ENCODE measurements at regions not wholly inside any gene's neighbourhood (a gene's known extent, or its start where the extent isn't known, plus 50 kb on each side); places are given as distances from the start of the nearest gene placed in this dataset.

DNA sequence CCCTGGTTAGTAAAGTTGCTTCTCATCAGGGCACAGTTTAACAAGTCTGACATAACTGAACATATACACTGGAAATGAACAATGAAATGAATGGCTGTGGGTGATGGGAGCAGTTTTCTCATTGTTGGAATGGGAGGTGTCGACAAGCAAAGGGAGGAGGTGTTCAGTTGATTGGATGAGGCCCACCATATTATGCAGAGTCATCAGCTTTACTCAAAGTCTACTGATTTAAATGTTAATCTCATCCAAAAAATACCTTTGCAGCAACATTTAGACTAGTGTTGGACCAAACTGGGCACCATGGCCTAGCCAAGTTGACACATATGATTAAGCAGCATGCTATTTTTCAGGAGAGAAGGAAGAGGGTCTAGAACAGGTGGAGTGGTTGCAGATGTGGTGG lies 201.7 kb downstream of the RAMP3 start:
- no peak for DNase-seq

DNA sequence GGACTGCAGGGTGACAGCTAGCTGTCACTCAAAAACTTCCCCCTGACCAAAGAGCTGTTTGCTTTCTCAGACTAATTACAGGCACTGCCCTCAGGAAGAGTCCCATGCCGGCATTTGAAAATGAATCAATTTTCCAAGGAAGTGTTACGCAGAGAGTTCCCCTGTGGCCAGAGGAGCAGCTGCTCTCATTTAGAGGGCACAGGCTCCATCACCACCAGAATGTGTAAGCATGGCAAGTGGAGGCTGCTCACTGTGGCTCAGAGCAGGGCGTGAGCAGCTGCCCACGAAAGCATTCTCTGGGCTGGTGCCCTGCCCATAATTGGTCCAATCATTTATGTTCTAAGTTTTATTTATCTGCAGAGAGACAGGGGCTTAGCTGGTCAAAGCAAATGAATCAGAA lies 202.2 kb downstream of the RAMP3 start:
- no peak for DNase-seq

- DNase-seq = no peak
These were observed 206.1 kb downstream of the RAMP3 start for GRCh38 chr7:45363669-45364068.

GRCh38 chr7:45365341-45365740 lies 207.8 kb downstream of the RAMP3 start:
- DNase-seq = no peak

- DNase-seq = no peak
These were observed 207.7 kb upstream of the ADCY1 start for GRCh38 chr7:45366475-45366874.

- no peak for DNase-seq
These were observed 207.1 kb upstream of the ADCY1 start for GRCh38 chr7:45367026-45367425.

- no peak for DNase-seq
These were observed 205.9 kb upstream of the ADCY1 start for GRCh38 chr7:45368129-45368807.

GRCh38 chr7:45384499-45384898 lies 189.7 kb upstream of the ADCY1 start:
- DNase-seq = no peak

- DNase-seq = no peak
These were observed 186.3 kb upstream of the ADCY1 start for GRCh38 chr7:45387837-45388236.

GRCh38 chr7:45389073-45389872 lies 184.9 kb upstream of the ADCY1 start:
- no peak for DNase-seq

GRCh38 chr7:45390180-45390579 lies 184.0 kb upstream of the ADCY1 start:
- DNase-seq = no peak

DNA sequence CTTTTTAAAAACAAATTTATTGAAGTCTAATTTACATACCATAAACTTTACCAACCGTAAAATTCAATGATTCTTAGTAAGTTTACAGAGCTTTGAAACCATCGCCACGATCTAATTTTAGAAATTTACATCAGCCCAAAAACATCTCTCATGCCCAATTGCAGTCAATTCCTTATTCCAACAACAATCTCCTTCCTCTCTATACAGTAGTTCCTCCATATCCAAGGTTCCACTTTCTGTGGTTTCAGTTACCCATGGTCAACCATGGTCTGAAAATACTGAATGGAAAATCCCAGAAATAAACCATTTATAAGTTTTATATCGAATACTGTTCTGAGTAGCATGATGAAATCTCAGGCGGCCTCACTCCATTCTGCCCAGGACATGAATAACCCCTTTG lies 183.4 kb upstream of the ADCY1 start:
- DNase-seq = no peak

DNA sequence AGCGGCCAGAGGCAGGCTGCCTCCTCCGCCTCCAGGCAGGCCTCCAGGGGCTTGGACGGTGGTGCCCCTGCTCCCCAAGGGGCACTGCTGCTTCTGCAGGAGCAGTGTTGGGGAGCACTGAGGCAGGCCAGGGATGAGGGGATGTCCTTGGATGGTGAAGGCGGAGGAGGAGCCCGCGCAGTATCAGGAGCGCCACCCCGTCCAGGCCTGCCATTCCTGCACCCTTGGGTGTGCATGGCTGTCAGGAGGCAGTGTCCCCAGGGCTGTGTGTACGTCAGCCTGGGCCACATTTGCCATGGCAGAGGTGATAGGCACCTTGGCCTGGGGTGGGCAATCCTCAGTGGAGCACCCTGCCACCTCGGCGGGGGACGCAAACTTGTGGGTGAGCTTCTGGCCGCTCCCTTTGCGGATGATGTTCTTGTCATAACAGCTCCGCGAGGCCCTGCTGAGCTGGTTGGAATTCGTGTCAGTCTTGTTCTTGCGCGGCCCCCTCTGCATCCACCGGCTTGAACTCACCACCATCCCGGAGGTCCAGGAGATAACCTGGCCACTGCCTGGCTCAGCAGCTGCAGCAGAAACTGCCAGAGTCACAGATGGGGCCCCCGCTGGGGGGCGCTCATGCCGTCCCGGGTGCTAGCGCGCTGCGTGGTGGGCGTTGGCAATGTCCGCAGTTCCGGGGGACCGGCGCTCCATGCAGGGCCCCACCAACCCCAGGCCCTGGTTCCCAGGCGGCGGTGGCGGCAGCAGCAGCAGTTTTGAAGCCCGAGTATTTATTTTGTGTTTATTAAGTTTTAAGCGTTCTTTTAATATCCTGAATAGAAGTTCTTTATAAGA lies 182.3 kb upstream of the ADCY1 start:
- DNase-seq = no peak

DNA sequence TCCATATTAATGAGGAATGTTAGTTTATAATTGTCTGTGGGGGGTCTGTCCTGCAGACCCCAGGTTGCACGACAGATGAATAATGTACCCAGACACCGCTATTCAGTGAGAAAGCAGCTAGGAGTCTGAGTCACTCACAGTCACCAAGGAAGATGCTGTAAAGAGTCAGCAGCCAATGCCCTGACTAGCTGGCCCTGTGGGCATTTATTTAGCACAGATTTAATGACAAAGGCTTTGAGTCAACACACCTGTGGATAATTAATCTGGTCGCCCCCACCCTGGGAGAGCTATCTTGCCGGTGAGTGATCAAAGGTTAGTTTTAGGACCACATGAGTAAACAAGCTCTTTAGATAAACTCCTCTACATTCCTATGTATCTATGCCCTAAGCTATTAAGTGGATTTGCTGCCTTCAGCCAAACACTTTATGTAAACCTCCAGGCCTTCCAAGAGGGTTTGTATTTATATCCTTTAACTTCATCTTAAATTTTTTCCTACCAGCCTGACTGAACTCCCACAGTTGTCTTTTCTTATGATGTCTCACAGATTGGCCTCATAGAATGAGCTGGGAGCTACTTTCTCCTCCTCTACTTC lies 180.0 kb upstream of the ADCY1 start:
- no peak for DNase-seq

- DNase-seq = no peak
These were observed 175.1 kb upstream of the ADCY1 start for GRCh38 chr7:45399069-45399468.

GRCh38 chr7:45400680-45401079 lies 173.5 kb upstream of the ADCY1 start:
- no peak for DNase-seq

GRCh38 chr7:45401155-45401554 lies 173.0 kb upstream of the ADCY1 start:
- no peak for DNase-seq

DNA sequence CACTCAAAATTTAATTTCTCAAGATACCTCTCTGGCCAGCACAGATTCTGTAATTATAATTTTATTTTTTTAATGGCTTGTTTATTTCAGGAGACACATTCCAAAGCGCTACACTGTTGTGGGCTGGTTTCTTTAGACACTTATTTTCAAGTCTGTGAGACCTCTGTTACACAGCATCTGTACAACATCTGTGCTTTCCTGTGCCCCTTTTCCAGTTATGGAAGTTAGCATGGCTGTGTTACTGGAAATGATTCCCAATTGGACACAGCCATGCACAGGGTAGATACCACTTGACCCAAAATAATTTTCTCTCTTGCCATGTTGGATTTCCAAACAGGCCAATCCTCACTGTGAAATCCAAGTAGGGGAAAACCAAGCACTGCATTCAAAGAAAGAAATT lies 172.3 kb upstream of the ADCY1 start:
- no peak for DNase-seq

GRCh38 chr7:45402480-45403218 lies 171.5 kb upstream of the ADCY1 start:
- no peak for DNase-seq

DNA sequence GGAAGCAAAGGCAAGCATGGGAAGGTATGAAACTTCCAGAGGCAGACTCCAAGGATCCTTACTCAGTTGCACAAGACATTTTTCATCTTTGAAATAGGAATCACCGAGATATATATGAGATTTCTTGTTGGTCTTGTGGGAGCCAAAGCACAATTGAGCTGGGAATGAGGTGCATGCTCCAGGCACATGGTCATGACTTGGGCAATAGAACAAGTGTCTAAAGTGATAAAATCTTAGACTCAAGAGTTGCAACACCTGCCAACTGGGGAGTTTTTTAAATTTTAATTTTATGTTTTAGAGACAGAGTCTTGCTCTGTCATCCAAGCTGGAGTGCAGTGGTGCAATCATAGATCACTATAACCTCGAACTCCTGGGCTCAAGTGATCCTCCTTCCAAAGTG lies 169.5 kb upstream of the ADCY1 start:
- no peak for DNase-seq

GRCh38 chr7:45407730-45408408 lies 166.3 kb upstream of the ADCY1 start:
- DNase-seq = no peak

- no peak for DNase-seq
These were observed 165.8 kb upstream of the ADCY1 start for GRCh38 chr7:45408409-45408737.

All from activated T-cell treated with anti-CD3 and anti-CD28 coated beads, Interleukin-2, amount 50 U/mL, for 48 hours (primary cell).